ENCODE measurements at regions not wholly inside any gene's neighbourhood (a gene's known extent, or its start where the extent isn't known, plus 50 kb on each side); places are given as distances from the start of the nearest gene placed in this dataset.

GRCh38 chr20:59402681-59403080 lies 102.3 kb downstream of the EDN3 start:
- POLR2A ChIA-PET, result no interaction called here
- Histone ChIP-seq H3K9me2 (ENCODE audit: insufficient read depth, low read length) (no peaks in the 10 kb centered on the region), H3K9me3 (ENCODE audit: low read length) (no peaks in the 10 kb centered on the region), H3K4me3 (ENCODE audit: low read depth, low read length, poor library complexity, severe bottlenecking) (no peak overlapping the region), H4K20me1 (ENCODE audit: insufficient read depth, low read length) (no peaks in the 10 kb centered on the region), H2AFZ (ENCODE audit: low read length) (no peak overlapping the region), H3K36me3 (ENCODE audit: insufficient read depth, low read length) (no peaks in the 10 kb centered on the region), H3K79me2 (ENCODE audit: insufficient read depth, low read depth, low read length) (no peaks in the 10 kb centered on the region), H3K4me2 (ENCODE audit: low read length) (no peak overlapping the region), H3K27ac (ENCODE audit: low read depth, low read length, poor library complexity, severe bottlenecking) (no peak overlapping the region), H3K4me1 (ENCODE audit: insufficient read depth, low read length, poor library complexity, severe bottlenecking) (no peaks in the 10 kb centered on the region)
- TF ChIP-seq CTCF (conservative IDR thresholded peaks at IDR 0.05; ENCODE audit: low read length), result no peak
- no peak for TF ChIP-seq EZH2phosphoT487 (IDR thresholded peaks at IDR 0.05; ENCODE audit: borderline replicate concordance, low read depth, low read length)
- intact Hi-C loops (cut with micrococcal nuclease; ENCODE audit: unreplicated experiment), result loop anchor here (2.0 to 10.0 kb wide), 3 partner anchors 178 to 535 kb away; no protein-coding TSS in a partner anchor
- no peak for DNase-seq (ENCODE audit: low spot score)
- BruUV-seq (replicated peaks), result no TSS peak
- CTCF ChIA-PET (ENCODE audit: unreplicated experiment), result interaction anchor here (0.6 kb wide), 1 partner anchor 10 kb away, joined by 7 read pairs; no protein-coding TSS in a partner anchor

GRCh38 chr20:59403261-59403961 lies 103.0 kb downstream of the EDN3 start:
- no peaks in the 10 kb centered on the region for H3K9me3 ChIP-seq (ENCODE audit: low read length)
- no peaks in the 10 kb centered on the region for H3K36me3 ChIP-seq (ENCODE audit: insufficient read depth, low read length)
- no peaks in the 10 kb centered on the region for H3K4me1 ChIP-seq (ENCODE audit: insufficient read depth, low read length, poor library complexity, severe bottlenecking)
- no peak overlapping the region for H3K27ac ChIP-seq (ENCODE audit: low read depth, low read length, poor library complexity, severe bottlenecking)
- H3K4me3 ChIP-seq (ENCODE audit: low read depth, low read length, poor library complexity, severe bottlenecking), result no peak overlapping the region
- no peak overlapping the region for H2AFZ ChIP-seq (ENCODE audit: low read length)
- intact Hi-C loops (cut with micrococcal nuclease; ENCODE audit: unreplicated experiment), result loop anchor here (2.0 to 10.0 kb wide), 3 partner anchors 179 to 536 kb away; no protein-coding TSS in a partner anchor
- ChIA-PET CTCF (ENCODE audit: unreplicated experiment) (interaction anchor here (0.6 kb wide), 1 partner anchor 1288 kb away, joined by 3 read pairs; no protein-coding TSS in a partner anchor), POLR2A (no interaction called here)
- TF ChIP-seq CTCF (conservative IDR thresholded peaks at IDR 0.05; ENCODE audit: low read length) (peak; percentile 95), EZH2phosphoT487 (IDR thresholded peaks at IDR 0.05; ENCODE audit: borderline replicate concordance, low read depth, low read length) (no peak)
- no peaks in the 10 kb centered on the region for H3K79me2 ChIP-seq (ENCODE audit: insufficient read depth, low read depth, low read length)
- peak overlapping the region; percentile 11; the same call in 1 of the 2 replicates for H3K4me2 ChIP-seq (ENCODE audit: low read length)
- BruUV-seq (replicated peaks), result no TSS peak
- H4K20me1 ChIP-seq (ENCODE audit: insufficient read depth, low read length), result no peaks in the 10 kb centered on the region
- DNase-seq (ENCODE audit: low spot score), result peak; percentile 39
- no peaks in the 10 kb centered on the region for H3K9me2 ChIP-seq (ENCODE audit: insufficient read depth, low read length)

GRCh38 chr20:59403962-59404314 lies 103.5 kb downstream of the EDN3 start:
- intact Hi-C loops (cut with micrococcal nuclease; ENCODE audit: unreplicated experiment), result loop anchor here (2.0 to 10.0 kb wide), 3 partner anchors 179 to 537 kb away; no protein-coding TSS in a partner anchor
- Histone ChIP-seq H4K20me1 (ENCODE audit: insufficient read depth, low read length) (no peaks in the 10 kb centered on the region), H3K27ac (ENCODE audit: low read depth, low read length, poor library complexity, severe bottlenecking) (no peak overlapping the region), H3K4me1 (ENCODE audit: insufficient read depth, low read length, poor library complexity, severe bottlenecking) (no peaks in the 10 kb centered on the region), H3K79me2 (ENCODE audit: insufficient read depth, low read depth, low read length) (no peaks in the 10 kb centered on the region), H3K9me3 (ENCODE audit: low read length) (no peaks in the 10 kb centered on the region), H3K4me2 (ENCODE audit: low read length) (peak overlapping the region; percentile 11; the same call in 1 of the 2 replicates), H3K4me3 (ENCODE audit: low read depth, low read length, poor library complexity, severe bottlenecking) (no peak overlapping the region), H3K9me2 (ENCODE audit: insufficient read depth, low read length) (no peaks in the 10 kb centered on the region), H3K36me3 (ENCODE audit: insufficient read depth, low read length) (no peaks in the 10 kb centered on the region), H2AFZ (ENCODE audit: low read length) (no peak overlapping the region)
- ChIA-PET POLR2A (interaction anchor here (0.6 kb wide), 1 partner anchor 544 kb away, joined by 3 read pairs; no protein-coding TSS in a partner anchor), CTCF (ENCODE audit: unreplicated experiment) (interaction anchor here (0.6 kb wide), 1 partner anchor 1288 kb away, joined by 3 read pairs; no protein-coding TSS in a partner anchor)
- TF ChIP-seq CTCF (conservative IDR thresholded peaks at IDR 0.05; ENCODE audit: low read length) (peak; percentile 58), EZH2phosphoT487 (IDR thresholded peaks at IDR 0.05; ENCODE audit: borderline replicate concordance, low read depth, low read length) (no peak)
- BruUV-seq (replicated peaks), result no TSS peak
- no peak for DNase-seq (ENCODE audit: low spot score)

Data from OCI-LY7 (cell line).